ENCODE measurements at regions not wholly inside any gene's neighbourhood (a gene's known extent, or its start where the extent isn't known, plus 50 kb on each side); places are given as distances from the start of the nearest gene placed in this dataset.

GRCh38 chr19:27752530-27753184, 1460.3 kb downstream of the UQCRFS1 start:
- TF ChIP-seq EP300 (IDR thresholded peaks at IDR 0.05) (no peak), CTCF (IDR thresholded peaks at IDR 0.05) (no peak)
